GM10266 (cell line): ENCODE measurements at regions not wholly inside any gene's neighbourhood (a gene's known extent, or its start where the extent isn't known, plus 50 kb on each side); places are given as distances from the start of the nearest gene placed in this dataset.

ENCODE experiments used
- DNase-seq: peaks from one replicate; pipeline ENCODE4 v3.0.0; 2012; ENCODE audit errors: extremely low spot score
- TF ChIP-seq, protein P1 (sequence below): IDR thresholded peaks from 2 replicates; pipeline ENCODE4 v1.5.1; 2012; ENCODE audit warnings: mild to moderate bottlenecking, low read depth; ENCODE audit not compliant: control insufficient read depth, insufficient read depth; ENCODE audit errors: missing control alignments

DNA sequence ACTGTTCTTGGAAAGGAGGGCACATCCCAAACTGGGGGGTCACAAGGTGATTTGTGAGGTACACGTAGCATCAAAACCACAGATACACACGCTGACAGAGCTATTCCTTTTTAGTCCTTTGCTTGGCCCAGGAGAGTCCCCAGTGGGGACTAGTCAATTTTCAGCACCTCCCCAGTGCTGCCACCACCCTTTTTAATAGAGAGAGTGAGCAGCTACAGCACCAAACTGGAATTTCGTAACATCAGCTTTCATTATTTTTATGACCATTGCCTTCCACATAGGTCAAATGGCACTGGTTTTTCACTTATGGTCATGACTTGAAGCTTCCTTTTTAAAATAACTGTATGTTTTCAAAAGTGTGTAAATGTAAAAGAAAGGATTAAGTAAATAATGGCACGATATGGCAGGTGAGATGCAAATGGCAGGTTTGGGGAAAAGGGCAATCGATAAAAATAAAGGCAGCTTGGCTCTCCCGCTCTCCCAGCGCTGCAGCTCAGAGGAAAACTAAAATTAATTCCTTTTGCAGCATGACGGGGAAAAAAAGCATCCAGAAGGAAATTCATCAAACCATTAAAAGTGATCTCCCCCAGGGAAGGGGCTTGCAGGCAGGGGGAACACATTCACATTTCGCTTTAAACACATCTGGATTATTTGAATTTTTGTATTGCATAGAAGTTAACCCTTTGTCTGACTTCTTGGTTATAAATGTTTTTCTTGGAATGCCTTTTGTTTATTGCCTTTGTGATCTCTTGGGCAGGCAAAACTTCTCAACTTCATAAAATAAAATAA, 95.2 kb downstream of the ANKRD60 start:
- TF ChIP-seq, protein P1, sequence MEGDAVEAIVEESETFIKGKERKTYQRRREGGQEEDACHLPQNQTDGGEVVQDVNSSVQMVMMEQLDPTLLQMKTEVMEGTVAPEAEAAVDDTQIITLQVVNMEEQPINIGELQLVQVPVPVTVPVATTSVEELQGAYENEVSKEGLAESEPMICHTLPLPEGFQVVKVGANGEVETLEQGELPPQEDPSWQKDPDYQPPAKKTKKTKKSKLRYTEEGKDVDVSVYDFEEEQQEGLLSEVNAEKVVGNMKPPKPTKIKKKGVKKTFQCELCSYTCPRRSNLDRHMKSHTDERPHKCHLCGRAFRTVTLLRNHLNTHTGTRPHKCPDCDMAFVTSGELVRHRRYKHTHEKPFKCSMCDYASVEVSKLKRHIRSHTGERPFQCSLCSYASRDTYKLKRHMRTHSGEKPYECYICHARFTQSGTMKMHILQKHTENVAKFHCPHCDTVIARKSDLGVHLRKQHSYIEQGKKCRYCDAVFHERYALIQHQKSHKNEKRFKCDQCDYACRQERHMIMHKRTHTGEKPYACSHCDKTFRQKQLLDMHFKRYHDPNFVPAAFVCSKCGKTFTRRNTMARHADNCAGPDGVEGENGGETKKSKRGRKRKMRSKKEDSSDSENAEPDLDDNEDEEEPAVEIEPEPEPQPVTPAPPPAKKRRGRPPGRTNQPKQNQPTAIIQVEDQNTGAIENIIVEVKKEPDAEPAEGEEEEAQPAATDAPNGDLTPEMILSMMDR = no peak
- DNase-seq = no peak

DNA sequence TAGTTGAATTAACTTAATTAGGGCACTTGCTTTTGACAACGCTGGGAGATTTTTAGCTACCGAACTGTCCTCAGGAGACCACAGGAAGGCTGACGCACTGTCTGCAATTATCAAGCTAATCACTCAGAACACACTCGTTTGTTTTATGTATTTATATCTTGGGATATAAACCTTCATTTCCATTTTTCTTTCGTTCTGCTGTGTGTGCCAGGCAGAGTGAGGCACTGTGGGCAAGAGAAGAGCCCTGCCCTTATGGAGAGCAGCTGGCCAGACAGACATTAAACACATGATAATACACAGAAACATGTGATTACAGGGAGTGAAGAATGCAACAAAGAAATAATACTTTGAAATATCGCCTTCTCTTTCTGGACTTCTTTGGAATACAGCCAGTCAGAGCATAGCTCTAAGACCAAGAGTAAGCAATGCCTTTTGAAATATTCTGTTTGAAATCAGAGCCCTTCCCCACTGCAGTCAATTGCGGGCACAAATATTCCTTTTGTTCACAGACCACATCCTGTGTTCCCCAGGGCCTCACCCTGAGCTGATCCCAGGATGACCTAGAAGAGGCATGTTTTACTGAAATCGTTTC, 96.8 kb downstream of the ANKRD60 start:
- DNase-seq = no peak
- TF ChIP-seq, protein P1 = no peak

DNA sequence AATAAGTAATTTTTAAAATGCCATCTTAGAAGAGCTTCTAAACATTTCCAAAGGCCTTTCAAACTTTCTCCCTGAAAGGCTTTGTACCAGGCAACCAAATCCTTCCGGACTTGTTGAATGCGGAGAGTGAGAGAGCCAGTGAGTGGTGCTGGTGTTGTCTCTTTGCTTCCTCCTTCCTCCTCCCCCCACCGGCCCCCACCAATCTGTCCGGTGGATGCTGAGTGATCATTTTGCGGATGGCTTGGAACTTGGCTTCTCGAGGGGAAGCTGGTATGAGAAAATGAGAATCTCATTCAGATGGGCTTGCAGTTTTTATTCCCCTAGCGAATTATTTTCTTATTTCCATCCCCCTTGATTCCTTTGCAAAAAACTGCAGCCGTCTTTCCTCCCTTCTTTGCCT, 97.3 kb downstream of the ANKRD60 start:
- TF ChIP-seq, protein P1 = no peak
- DNase-seq = no peak

DNA sequence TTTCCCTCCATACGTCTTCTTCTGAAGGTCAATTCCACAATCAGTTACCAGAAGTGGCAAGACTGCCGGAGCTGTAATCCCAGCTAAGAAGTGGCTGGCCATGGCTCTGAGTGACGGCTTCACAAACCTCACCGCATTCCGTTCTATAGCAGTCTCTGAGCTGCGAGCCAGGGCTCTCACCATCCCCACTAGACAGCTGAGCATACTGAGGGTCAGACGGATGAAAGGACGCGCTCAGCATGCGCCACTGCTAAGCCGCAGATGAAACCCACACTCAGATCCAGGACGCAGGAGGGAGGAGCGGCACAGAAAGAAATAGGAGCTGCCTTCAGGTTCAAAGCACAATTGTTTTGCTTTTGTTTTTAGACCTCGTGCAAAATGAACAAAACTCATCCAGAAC, 97.9 kb downstream of the ANKRD60 start:
- TF ChIP-seq, protein P1 = no peak
- DNase-seq = no peak

DNA sequence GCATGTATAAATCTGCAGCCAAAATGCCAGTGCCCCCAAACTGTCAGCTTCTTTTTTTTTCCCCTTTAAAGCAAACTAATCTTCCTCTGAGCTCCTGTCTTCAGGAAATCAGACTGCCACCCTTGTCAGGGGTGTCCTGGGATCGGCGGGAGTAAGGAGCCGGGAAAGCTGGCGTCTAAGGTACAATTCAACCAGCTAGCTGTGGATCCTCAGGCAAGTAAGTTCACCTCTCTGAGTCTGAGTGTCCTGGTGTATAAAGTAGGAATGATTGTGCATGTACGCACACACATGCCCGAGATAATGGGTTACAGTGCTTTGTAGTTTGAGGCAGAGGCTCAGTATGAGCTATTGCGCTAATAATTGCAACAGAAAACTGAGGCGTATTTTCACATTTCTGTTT, 98.3 kb downstream of the ANKRD60 start:
- TF ChIP-seq, protein P1 = no peak
- DNase-seq = no peak

DNA sequence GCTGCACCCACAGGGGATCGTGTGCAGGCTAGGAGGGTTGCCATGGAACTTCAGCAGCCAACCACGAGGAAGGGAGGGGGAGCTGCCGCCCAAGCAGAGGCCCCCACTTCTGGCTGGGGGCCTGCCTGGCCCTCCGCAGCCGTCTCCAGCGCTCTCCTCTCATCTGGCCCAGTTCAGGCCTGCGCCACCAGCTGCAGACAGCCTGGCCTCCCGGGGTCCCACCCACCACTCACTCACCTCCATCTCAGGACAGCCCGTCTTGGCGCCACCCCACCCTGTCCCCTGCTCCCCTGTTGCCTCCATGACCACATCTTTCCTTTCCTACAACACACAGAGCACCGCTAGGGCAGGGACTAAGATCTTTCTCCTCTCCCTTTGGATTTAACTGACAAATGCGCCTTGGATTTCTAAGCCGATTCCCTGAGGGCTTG, 98.7 kb downstream of the ANKRD60 start:
- no peak for DNase-seq
- TF ChIP-seq, protein P1 = no peak
